Stimulated activated CD4-positive, alpha-beta T cell treated with anti-CD3 and anti-CD28 coated beads, Interleukin-12 subunit alpha, Interleukin-12 subunit beta, amount 100 ng/mL, for 48 hours (primary cell): ENCODE measurements at regions not wholly inside any gene's neighbourhood (a gene's known extent, or its start where the extent isn't known, plus 50 kb on each side); places are given as distances from the start of the nearest gene placed in this dataset.
"Not testable (repeated sequence)": the region's sequence is repeated elsewhere in the genome, so short reads cannot be mapped to it uniquely, and the experiment has no call there.

ENCODE experiments used
- DNase-seq, 3 donors: peaks; one replicate each; pipeline ENCODE4 v3.0.0-alpha.2; 2020; ENCODE audit warnings: low read depth in 2 of 3, low spot score in 1 of 3

DNA sequence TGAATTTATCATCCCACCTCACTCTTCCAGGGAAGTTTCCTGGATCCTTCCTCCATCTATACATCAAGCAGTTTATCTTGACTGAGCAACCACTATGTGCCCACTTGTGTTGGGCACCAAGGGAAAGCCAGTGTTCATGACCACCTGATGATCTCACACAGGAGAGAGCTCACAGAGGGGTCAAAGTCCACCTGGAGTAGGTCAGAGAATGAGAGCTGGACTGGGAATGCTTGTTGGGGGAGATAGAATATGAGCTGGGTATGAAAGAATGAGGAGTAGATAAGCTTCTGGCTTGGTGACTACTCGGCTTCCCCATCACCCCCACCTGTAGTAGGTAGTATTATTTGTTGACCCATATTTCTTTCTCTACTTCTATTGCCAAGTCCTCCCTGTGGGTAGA is 72.2 kb upstream of the CYRIA start:
- DNase-seq = no peak

DNA sequence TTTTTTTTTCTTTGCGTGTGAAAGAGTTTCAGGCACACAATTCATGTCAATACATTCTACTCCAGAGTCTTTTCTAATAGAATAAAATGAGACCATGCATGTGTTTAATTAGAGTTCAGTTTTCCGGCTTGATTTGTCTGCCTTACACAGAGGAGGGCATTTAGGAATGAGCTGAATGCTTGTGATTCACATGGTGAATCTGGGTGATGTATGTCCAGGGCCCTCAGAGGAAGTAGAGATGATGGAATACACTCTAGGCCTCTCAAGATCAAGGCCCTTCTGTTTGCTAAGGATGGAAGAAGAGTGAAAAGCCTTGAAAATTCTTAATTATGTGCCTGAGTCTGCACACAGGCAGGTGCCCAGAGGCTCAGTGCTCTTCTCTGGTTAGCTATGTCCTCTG is 71.0 kb upstream of the CYRIA start:
- DNase-seq = no peak

DNA sequence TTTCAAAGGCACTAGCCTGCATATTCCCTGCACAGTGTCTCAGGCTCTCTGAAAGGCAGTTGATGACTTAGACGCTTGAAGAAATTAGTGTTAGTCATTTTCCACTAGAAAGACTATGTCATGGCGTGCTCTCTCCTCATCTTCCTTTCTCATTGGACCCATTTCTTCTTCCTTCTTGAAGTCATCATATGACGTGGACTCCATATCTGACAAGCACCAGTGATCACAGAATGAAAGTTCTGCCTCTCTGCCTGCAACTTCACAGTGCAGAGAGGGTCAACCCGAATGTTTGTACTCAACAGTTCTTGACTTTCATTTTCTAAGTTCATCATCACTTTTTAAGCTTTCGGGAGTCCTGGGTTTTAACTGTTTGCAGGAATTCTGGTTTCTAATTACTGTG is 63.7 kb upstream of the CYRIA start:
- no peak for DNase-seq

DNA sequence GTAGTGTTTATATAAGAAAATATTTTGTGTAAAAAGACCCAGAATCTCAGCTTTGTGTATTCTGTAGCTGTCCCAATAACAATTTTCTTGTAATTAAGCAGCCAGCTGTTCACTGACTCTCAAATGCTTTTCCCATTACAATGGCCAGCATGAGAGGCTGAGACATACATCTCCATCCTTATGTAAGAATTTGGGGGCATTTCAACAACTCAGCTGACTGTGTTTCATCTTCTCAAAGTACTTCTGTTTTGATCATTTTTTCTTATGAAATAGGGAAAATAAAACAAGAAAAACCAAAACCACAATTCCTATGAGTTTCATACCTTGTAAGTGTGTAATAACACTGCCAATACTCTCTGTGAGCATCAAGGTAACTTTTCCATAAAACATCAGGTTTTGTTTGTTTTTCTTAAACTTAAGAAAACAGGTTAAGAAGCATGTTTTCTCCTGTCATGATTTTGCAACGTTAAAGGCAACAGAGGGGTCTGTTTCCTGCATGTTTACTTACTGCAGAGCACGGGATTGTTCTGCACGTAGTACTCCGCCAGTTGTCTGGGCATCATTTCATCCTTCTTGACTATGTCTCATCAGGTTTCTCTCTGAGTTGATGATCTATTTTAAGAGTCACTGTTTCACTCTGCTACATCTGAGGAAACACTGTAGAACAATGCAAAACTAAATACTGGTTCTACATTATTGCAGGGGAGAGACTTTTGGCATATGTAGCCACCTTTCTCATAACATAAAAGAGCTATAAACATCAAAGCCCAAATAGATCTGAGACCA is 62.9 kb upstream of the CYRIA start:
- no peak for DNase-seq

DNA sequence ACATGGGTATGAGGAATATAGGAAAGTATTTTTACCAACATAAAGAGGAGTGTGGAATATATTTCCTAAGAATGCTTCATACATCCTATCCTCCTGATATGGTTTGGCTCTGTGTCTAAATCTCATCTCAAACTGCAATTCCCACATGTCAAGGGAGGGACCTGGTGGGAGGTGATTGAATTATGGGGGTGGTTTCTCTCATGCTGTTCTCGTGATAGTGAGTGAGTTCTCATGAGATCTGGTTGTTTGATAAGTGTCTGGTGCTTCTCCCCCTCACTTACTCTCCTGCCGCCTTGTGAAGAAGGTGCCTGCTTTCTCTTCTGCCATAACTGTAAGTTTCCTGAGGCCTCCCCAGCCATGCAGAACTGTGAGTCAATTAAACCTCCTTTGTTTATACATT is 62.2 kb upstream of the CYRIA start:
- DNase-seq = not testable (repeated sequence)

DNA sequence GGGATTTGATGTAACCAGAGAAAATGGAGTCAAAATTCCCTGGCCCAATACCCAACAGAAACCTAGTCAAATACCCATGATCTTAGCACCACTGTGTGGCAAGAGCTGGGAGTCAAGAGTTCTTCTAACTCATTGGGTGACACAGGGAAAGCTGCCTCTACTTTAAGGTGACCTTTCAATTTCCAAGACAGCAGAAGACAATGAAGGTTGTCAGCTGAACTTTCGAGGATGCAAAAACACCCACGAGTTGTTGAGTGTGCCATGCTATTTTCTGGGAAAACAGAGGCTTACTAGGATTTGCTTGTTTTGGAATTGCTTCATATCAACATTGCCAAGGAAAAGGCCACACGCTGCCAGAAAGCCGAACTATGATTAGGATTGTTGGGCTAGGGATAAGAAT is 61.6 kb upstream of the CYRIA start:
- DNase-seq = no peak

DNA sequence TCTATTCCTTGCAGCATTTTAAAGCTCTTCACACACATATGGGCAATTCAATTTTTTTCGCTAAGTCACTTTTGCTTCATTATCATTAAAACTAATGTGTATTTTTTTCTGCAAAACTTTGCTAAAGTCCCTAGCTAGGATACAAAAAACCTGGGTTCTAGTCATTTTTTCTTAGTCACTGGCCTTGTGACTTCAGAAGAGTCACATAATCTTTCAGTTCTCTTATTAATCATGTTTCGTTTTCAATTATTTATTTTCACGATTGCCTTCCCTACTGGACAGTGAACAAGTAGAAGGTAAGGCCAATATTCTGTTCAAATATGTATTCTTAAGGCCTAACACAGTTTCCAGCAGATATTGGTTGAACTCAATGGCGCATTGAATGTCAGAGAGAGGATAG is 60.9 kb upstream of the CYRIA start:
- DNase-seq = no peak

DNA sequence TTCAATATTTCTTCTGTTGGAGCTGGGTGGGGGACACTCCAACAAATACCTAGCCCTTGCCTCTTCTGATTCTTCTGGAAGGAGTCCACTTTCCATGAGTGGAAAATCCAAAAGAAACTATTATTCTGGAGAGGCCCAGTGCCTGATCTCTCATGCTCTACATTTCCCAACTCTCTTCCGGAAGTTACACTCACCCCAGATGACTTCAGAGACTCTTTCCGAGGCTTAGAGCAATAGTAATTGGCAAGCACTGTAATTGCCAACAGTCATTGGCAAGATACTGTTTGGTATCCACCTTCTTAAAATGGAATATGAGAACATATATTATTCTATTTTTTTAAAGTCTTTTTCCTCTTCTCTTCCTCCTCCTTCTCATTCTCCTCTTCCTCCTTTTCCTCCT is 60.5 kb upstream of the CYRIA start:
- no peak for DNase-seq

DNA sequence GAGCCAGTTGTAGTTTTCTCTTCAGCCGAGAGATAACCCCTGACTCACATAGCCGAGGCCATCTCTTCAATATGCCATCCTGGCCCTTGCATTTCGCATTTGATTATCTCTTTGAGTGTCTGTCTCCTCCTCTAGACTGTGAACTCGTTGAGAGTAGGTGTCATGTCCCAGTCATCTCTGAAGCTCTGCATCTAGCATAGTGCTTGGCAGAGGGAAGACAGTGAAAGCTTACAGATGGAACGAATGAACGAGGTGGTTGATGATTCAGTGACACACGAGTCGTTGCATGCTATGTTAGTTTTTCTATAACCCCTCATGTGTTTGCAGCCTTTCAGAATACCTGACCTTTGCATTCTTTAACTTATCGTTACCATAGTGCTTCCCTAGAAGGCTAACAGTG is 59.9 kb upstream of the CYRIA start:
- no peak for DNase-seq

DNA sequence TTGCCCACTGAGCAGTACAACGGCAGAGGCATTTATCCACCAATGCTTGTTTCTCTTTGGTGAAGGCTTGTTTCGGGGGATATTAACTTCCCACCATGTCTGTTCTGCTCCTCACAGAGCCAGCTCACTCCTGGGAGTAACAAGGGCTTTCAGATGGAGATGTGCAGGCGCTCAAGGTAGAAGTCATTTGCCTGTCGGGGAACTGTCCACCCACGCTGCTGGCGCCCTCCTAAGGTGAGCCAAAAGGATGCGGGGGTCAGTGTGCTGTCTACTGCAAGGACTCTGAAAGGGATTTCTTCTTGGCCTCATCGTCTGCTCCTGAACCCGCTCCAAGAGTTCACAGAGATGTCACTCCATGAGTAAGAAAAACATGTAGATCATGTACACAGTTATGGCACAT is 57.0 kb upstream of the CYRIA start:
- DNase-seq = no peak

DNA sequence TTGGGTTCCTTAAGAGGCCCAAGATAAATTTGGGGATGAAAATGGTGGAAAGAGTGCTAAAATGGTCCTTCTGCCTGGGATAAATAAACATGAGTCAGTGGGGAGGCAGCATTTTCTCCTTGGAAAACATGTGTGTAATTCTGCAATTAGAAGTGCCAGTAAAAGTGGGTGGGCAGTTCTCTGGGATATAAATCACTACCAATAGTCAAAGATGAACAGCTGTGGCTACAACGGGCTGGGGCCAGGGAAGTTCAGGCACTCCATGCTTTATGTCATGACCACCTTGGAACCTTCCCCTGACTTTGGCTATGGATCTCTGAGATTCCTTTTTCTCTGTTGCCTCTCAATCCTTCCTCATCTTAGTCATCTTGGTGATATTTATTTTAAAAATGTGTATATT is 56.5 kb upstream of the CYRIA start:
- DNase-seq = no peak

DNA sequence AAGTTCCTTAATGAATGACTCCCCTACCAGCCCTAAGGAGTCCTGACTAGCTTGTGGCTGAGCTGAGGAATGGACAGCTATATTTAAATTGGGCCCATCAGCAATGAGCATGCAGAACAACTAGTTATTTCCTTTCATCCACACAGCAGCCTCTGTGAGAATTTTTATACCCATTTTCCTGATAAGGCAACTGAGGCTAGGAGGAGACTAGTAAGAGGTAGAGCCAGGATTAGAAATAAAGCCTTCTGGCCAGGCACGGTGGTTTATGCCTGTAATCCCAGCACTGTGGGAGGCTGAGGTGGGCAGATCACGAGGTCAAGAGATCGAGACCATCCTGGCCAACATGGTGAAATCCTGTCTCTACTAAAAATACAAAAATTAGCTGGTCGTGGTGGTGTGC is 55.9 kb upstream of the CYRIA start:
- not testable (repeated sequence) for DNase-seq

DNA sequence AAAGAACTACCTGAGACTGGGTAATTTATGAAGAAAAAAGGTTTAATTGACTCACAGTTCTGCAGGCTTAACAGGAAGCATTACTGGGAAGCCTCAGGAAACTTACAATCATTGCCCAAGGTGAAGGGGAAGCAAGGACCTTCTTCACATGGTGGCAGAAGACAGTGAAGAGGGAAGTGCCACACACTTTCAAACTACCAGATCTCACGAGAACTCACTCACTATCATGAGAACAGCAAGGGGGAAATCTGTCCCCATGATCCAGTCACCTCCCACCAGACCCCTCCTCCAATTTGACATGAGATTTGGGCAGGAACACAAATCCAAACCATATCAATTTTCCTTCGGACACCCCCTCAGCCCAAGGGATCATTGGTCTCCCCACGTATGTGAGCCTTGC is 55.1 kb upstream of the CYRIA start:
- DNase-seq = not testable (repeated sequence)

DNA sequence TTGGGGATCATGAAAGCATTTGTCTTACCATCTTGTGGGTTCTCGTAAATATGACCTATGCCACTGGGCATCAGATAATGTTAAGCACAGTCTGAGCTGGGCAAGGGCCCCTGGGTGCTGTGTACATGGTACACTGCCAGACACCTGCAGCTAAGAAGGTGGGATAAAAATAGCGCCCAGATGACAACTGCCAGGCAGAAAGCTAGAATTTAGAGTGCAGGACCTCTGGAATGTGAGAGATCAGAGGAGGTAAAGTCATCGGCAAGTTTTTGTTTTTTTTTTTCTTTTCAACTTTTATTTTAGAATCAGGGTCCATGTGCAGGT is 53.8 kb upstream of the CYRIA start:
- no peak for DNase-seq

DNA sequence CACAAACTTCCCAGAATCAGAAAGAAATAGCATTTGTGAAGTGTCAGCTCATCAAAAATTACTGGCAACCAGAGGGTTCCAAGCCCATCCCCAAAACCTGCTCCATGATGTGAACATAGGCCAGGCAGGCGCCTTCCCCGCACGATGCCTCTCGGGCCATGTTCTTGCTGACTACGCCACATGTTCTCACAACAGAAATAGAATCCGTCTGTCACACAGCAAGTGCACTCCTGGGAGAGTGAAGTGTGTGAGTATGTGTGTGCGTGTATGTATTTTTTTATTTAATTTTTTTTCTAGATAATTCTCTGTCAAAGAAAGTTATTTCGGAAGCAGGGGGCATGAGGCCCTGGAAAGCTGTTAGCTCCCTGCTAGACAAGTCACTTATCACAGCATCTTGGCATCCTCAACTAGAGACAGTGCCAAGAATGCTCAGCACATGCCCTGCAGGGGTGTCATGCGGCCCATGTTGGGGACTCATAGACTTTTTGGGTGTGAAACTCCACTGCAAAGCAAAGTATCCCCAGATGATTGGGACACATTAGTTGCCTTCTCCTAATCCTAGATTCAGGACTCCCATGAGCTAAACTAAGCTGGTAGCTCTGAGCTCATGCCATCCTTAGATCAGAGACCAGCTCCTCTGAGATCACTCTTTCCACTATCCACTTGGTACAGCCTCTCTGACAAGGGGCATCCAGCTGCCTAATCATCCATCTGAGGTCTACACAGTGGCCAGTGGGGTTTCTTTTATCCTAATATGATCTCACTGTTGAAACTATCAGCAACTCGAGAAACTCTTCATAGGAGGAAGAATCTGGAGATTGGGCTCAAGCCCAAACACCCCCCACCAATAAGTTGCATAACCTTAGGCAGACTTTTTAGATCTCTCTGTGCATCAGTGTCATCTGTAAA is 53.2 kb upstream of the CYRIA start:
- DNase-seq = no peak

DNA sequence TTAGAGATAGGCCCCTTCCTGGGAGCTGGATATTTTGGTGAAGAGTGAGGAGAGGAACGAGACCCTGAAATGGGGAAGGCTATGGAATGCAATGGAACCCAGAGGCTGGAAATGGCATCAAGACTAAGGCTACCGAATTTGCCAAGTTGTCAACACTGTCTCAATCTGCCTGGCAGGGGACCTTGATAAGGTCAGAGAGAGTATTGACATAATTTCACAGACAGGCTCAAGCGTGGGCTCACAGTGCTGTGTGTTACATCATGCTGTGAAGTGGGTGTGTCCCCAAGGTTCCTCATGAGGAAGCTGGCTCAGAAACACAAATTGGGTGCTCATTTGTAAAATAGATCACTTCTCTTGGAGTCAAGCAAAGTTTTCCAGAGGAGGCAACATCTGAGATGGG is 51.8 kb upstream of the CYRIA start:
- no peak for DNase-seq

DNA sequence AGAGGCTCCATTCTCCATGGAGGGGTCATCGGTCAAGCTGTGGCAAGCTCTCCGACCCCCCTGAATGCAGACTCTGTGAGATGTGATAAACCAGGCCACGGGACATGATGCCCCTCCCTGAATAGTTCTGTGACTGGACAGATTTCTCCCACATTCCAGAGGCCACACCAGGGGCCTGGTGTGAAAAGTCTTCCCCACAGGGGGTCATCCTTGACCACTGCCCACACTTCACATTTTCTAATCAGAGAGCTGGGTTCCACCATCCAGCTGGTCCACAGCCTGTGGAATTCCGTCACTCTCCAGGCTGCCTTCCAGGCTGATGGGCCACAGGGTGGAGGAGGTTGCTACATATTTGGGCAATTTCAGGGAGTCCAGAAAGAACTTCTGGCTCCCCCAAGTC is 51.3 kb upstream of the CYRIA start:
- DNase-seq = no peak

DNA sequence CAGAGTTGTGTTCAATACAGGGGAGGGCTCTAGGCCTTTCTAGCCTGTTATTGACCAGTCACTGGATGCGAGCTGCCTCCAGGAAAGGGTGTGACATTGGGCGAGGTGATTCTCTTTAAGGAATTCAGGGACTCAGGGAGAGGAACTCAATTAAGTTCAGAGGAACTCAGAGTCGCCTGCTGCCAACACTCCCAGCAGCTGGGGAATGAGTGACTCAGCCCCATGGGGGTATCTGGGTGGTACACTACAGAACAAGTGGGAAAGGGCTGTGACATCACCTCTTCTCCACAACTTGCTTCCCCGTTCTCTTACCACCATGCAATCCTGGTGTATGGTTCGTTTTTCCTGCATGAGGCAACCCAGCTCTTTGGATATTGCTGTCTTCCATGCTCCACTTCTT is 50.4 kb upstream of the CYRIA start:
- no peak for DNase-seq
